GM23338 (cell line): ENCODE measurements at regions not wholly inside any gene's neighbourhood (a gene's known extent, or its start where the extent isn't known, plus 50 kb on each side); places are given as distances from the start of the nearest gene placed in this dataset.

Source experiments
- ATAC-seq: fragments of 200-7000 bp; cut with Tn5 transposase; 3 replicates; pipeline ENCODE4 v1.9.1; 2020
- DNase-seq: peaks from one replicate; pipeline ENCODE4 v3.0.0-alpha.2; 2015; ENCODE audit warnings: low spot score
- H2AFZ ChIP-seq: fragments of 200-600 bp; sonication (generic); 2 replicates; pipeline ENCODE4 v1.8.0; 2016; ENCODE audit warnings: antibody characterized with exemption, mild to moderate bottlenecking, moderate library complexity
- H3F3A ChIP-seq: fragments of 200-600 bp; sonication (generic); replicated peaks from 2 replicates; pipeline ENCODE4 v1.8.0; 2017; ENCODE audit warnings: antibody characterized with exemption, mixed run types, low read depth
- H3K27ac ChIP-seq: fragments of 200-600 bp; sonication (generic); 2 replicates; pipeline ENCODE4 v1.6.1; 2016; ENCODE audit warnings: low read depth
- H3K27me3 ChIP-seq: fragments of 200-600 bp; sonication (generic); 2 replicates; pipeline ENCODE4 v1.8.0; 2016; ENCODE audit warnings: mild to moderate bottlenecking, mixed run types, moderate library complexity; ENCODE audit not compliant: insufficient read depth
- H3K36me3 ChIP-seq: fragments of 200-600 bp; sonication (generic); 2 replicates; pipeline ENCODE4 v1.8.0; 2016; ENCODE audit warnings: mild to moderate bottlenecking; ENCODE audit not compliant: insufficient read depth
- H3K4me1 ChIP-seq: fragments of 200-600 bp; sonication (generic); 2 replicates; pipeline ENCODE4 v1.8.0; 2016; ENCODE audit warnings: mild to moderate bottlenecking, moderate library complexity; ENCODE audit not compliant: insufficient read depth
- H3K4me2 ChIP-seq: fragments of 200-600 bp; sonication (generic); 2 replicates; pipeline ENCODE4 v1.7.1; 2017; ENCODE audit warnings: mixed run types
- H3K4me3 ChIP-seq: fragments of 200-600 bp; sonication (generic); 2 replicates; pipeline ENCODE4 v1.6.1; 2016; ENCODE audit warnings: mixed run types
- H3K79me2 ChIP-seq: fragments of 200-600 bp; sonication (generic); replicated peaks from 2 replicates; pipeline ENCODE4 v1.8.0; 2017; ENCODE audit warnings: mild to moderate bottlenecking; ENCODE audit not compliant: insufficient read depth
- H3K9me2 ChIP-seq: fragments of 200-600 bp; sonication (generic); 2 replicates; pipeline ENCODE4 v1.8.0; 2017; ENCODE audit not compliant: insufficient read depth
- H4K20me1 ChIP-seq: fragments of 200-600 bp; sonication (generic); replicated peaks from 2 replicates; pipeline ENCODE4 v1.8.0; 2017; ENCODE audit warnings: mild to moderate bottlenecking; ENCODE audit not compliant: insufficient read depth
- H3K27ac Mint-ChIP-seq: 2 replicates; pipeline ENCODE4 v1.8.0; 2020; ENCODE audit warnings: inconsistent platforms, mild to moderate bottlenecking, moderate library complexity, mixed read lengths
- H3K27me3 Mint-ChIP-seq: 3 replicates; pipeline ENCODE4 v1.8.0; 2022; ENCODE audit warnings: low read depth, mild to moderate bottlenecking, moderate library complexity, mixed read lengths, inconsistent platforms; ENCODE audit not compliant: insufficient read depth, poor library complexity
- H3K36me3 Mint-ChIP-seq: 3 replicates; pipeline ENCODE4 v1.8.0; 2021; ENCODE audit warnings: low read depth, mild to moderate bottlenecking, inconsistent platforms, moderate library complexity, mixed read lengths
- H3K4me1 Mint-ChIP-seq: 3 replicates; pipeline ENCODE4 v1.8.0; 2020; ENCODE audit warnings: mild to moderate bottlenecking, inconsistent platforms, mixed read lengths
- H3K4me3 Mint-ChIP-seq: 3 replicates; pipeline ENCODE4 v1.8.0; 2021; ENCODE audit warnings: moderate library complexity, mild to moderate bottlenecking, inconsistent platforms, mixed read lengths
- H3K9me3 Mint-ChIP-seq: 3 replicates; pipeline ENCODE4 v1.8.0; 2020; ENCODE audit warnings: moderate library complexity, mild to moderate bottlenecking, inconsistent platforms, mixed read lengths
- CREB1 ChIP-seq: fragments of 250-450 bp; sonication (Bioruptor Pico); IDR thresholded peaks from 2 replicates; pipeline ENCODE4 v1.5.0; 2020; ENCODE audit warnings: low read depth, mild to moderate bottlenecking, moderate library complexity
- ETS1 ChIP-seq: IDR thresholded peaks from 2 replicates; pipeline ENCODE4 v1.6.1; 2016; ENCODE audit warnings: antibody characterized with exemption
- EZH2 ChIP-seq: fragments of 200-600 bp; sonication (generic); IDR thresholded peaks from one replicate; pipeline ENCODE4 v1.8.0; 2017; ENCODE audit warnings: antibody characterized with exemption, mild to moderate bottlenecking, low read depth; ENCODE audit not compliant: unreplicated experiment
- EZH2phosphoT487 ChIP-seq: fragments of 200-600 bp; sonication (generic); IDR thresholded peaks from one replicate; pipeline ENCODE4 v1.8.1; 2018; ENCODE audit warnings: antibody characterized with exemption; ENCODE audit not compliant: unreplicated experiment
- JUNB ChIP-seq: IDR thresholded peaks from one replicate; pipeline ENCODE4 v1.6.1; 2016; ENCODE audit warnings: antibody characterized with exemption; ENCODE audit not compliant: unreplicated experiment
- POLR2AphosphoS5 ChIP-seq: IDR thresholded peaks from 2 replicates; pipeline ENCODE4 v1.6.1; 2016; ENCODE audit warnings: antibody characterized with exemption, low read depth
- ZNF462 ChIP-seq: fragments of 250-450 bp; sonication (Bioruptor Pico); IDR thresholded peaks from 2 replicates; pipeline ENCODE4 v1.5.0; 2020; ENCODE audit warnings: mild to moderate bottlenecking, moderate library complexity
- TF ChIP-seq, protein P1 (sequence below): IDR thresholded peaks from one replicate; pipeline ENCODE4 v1.6.1; 2018; ENCODE audit warnings: antibody characterized with exemption; ENCODE audit not compliant: unreplicated experiment

- TF ChIP-seq ZNF462 (CRISPR knock-in tag) (no peak), EZH2phosphoT487 (no peak), ETS1 (no peak), JUNB (no peak), EZH2 (no peak), CREB1 (CRISPR knock-in tag) (no peak)
Measured at GRCh38 chr10:4652111-4653010, 173.6 kb upstream of the AKR1E2 start (continued).

- no peak overlapping the region for H2AFZ ChIP-seq
- H3K36me3 ChIP-seq = no peaks in the 10 kb centered on the region
- no peaks in the 10 kb centered on the region for H4K20me1 ChIP-seq
- Mint-ChIP-seq H3K36me3 (no peaks in the 10 kb centered on the region), H3K27me3 (peaks cover 2% of the 10 kb centered on the region), H3K9me3 (no peaks in the 10 kb centered on the region), H3K27ac (no peak overlapping the region), H3K4me3 (no peak overlapping the region), H3K4me1 (peaks cover 27% of the 10 kb centered on the region; the same call in 2 of the 3 replicates)
- DNase-seq (no peak), ATAC-seq (no peak)
- no peak overlapping the region for H3K27ac ChIP-seq
- H3K27me3 ChIP-seq = no peaks in the 10 kb centered on the region
- no peak overlapping the region for H3K4me3 ChIP-seq
- peaks cover 19% of the 10 kb centered on the region for H3K4me1 ChIP-seq
- no peak overlapping the region for H3K4me2 ChIP-seq
- no peaks in the 10 kb centered on the region for H3K79me2 ChIP-seq
- H3K9me2 ChIP-seq = 0 out of 2 replicates have a peak, but pooled peaks cover 3% of the 10 kb centered on the region
- no peaks in the 10 kb centered on the region for H3F3A ChIP-seq
- TF ChIP-seq POLR2AphosphoS5 (no peak), JUNB (no peak)
- TF ChIP-seq, protein P1, sequence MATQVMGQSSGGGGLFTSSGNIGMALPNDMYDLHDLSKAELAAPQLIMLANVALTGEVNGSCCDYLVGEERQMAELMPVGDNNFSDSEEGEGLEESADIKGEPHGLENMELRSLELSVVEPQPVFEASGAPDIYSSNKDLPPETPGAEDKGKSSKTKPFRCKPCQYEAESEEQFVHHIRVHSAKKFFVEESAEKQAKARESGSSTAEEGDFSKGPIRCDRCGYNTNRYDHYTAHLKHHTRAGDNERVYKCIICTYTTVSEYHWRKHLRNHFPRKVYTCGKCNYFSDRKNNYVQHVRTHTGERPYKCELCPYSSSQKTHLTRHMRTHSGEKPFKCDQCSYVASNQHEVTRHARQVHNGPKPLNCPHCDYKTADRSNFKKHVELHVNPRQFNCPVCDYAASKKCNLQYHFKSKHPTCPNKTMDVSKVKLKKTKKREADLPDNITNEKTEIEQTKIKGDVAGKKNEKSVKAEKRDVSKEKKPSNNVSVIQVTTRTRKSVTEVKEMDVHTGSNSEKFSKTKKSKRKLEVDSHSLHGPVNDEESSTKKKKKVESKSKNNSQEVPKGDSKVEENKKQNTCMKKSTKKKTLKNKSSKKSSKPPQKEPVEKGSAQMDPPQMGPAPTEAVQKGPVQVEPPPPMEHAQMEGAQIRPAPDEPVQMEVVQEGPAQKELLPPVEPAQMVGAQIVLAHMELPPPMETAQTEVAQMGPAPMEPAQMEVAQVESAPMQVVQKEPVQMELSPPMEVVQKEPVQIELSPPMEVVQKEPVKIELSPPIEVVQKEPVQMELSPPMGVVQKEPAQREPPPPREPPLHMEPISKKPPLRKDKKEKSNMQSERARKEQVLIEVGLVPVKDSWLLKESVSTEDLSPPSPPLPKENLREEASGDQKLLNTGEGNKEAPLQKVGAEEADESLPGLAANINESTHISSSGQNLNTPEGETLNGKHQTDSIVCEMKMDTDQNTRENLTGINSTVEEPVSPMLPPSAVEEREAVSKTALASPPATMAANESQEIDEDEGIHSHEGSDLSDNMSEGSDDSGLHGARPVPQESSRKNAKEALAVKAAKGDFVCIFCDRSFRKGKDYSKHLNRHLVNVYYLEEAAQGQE = no peak
Measured at GRCh38 chr10:4651404-4652037, 174.5 kb upstream of the AKR1E2 start.
